Epithelial cell of esophagus (primary cell): ENCODE measurements at regions not wholly inside any gene's neighbourhood (a gene's known extent, or its start where the extent isn't known, plus 50 kb on each side); places are given as distances from the start of the nearest gene placed in this dataset.

ENCODE experiments used
- DNase-seq: peaks from one replicate; pipeline ENCODE4 v3.0.0; 2010; ENCODE audit warnings: low read depth
- H3K4me3 ChIP-seq: 2 replicates; pipeline ENCODE4 v1.5.1; 2011; ENCODE audit warnings: mild to moderate bottlenecking, low read length, control low read depth
- TF ChIP-seq, protein P1 (sequence below): IDR thresholded peaks from 2 replicates; pipeline ENCODE4 v1.5.1; 2011; ENCODE audit warnings: low read depth, mild to moderate bottlenecking, low read length, control low read depth, inconsistent platforms; ENCODE audit not compliant: insufficient read depth; ENCODE audit errors: missing control alignments

GRCh38 chr20:63145156-63145555, 70.8 kb downstream of the YTHDF1 start:
- TF ChIP-seq, protein P1, sequence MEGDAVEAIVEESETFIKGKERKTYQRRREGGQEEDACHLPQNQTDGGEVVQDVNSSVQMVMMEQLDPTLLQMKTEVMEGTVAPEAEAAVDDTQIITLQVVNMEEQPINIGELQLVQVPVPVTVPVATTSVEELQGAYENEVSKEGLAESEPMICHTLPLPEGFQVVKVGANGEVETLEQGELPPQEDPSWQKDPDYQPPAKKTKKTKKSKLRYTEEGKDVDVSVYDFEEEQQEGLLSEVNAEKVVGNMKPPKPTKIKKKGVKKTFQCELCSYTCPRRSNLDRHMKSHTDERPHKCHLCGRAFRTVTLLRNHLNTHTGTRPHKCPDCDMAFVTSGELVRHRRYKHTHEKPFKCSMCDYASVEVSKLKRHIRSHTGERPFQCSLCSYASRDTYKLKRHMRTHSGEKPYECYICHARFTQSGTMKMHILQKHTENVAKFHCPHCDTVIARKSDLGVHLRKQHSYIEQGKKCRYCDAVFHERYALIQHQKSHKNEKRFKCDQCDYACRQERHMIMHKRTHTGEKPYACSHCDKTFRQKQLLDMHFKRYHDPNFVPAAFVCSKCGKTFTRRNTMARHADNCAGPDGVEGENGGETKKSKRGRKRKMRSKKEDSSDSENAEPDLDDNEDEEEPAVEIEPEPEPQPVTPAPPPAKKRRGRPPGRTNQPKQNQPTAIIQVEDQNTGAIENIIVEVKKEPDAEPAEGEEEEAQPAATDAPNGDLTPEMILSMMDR: no peak
- no peak overlapping the region for H3K4me3 ChIP-seq
- DNase-seq: peak; percentile 17

- DNase-seq: no peak
Measured at GRCh38 chr20:63142933-63143332, 73.0 kb downstream of the YTHDF1 start.

DNA sequence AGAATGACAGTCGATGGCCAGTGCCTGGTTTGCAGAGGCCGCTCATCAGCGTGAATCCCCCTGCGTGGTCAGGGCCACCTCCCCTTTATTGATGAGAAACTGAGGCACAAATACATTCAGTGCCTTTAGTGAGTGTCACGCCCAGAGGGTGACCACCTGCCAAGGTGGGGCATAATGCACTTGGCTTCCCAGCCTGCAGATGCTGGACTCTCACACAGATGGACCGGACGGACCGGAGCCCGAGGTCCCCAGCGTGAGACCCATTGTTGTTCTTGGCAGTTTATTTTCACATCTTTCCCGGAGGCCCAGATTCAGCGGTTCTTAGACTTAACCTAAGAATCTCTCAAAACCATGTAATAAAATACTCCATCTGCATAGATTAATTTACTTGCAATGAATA, 74.4 kb downstream of the YTHDF1 start:
- no peak for DNase-seq
- no peak overlapping the region for H3K4me3 ChIP-seq
- TF ChIP-seq, protein P1: no peak

More at GRCh38 chr20:63142933-63143332, 73.0 kb downstream of the YTHDF1 start:
- TF ChIP-seq, protein P1: no peak
- H3K4me3 ChIP-seq: no peak overlapping the region

DNA sequence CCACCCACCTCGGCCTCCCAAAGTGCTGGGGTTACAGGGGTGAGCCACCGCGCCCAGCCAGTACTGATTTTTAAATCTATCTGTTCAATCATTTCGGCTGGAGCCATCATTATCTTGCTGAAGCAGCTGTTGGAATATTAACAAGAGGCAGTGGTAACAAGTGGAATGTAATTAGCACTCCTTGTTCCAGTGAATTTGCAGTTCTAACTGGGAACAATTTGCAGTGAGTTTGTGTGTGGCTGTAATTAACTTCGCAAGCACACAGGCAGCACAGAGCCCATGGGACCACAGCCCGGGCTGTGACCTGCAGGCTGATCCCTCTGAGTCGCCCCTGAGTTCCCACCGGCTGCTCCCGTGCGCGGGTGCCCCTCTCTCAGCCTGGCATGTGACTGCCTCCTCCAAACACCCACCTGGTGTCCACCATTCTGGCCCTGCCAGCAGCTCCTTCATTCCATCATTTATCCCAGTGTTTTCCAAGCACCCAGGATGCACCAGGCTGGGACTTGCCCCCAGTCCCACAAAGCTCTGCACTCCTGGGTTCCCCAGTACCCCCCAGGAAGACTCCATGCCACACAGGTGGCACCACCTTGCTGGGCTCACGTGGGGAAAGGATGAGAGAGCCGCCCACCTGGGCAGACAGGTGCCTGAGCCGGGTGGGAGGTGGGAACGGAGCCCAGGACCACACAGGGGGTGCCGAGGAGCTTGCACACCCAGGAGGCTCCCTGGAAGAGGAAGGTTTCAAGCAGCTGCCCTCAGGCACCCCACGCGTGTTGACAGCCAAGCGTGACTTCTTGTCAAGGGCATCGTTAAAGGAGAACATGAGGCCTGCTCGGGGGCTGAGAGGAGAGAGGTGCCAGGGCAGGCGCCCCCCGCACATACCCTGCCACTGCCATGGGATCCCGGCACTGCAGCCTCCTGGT, 75.2 kb downstream of the YTHDF1 start:
- no peak overlapping the region for H3K4me3 ChIP-seq
- TF ChIP-seq, protein P1: no peak
- no peak for DNase-seq

- TF ChIP-seq, protein P1: no peak
- DNase-seq: no peak
- H3K4me3 ChIP-seq: no peak overlapping the region
Measured at GRCh38 chr20:63139837-63140236, 76.1 kb downstream of the YTHDF1 start.

GRCh38 chr20:63139356-63139755, 76.6 kb downstream of the YTHDF1 start:
- no peak overlapping the region for H3K4me3 ChIP-seq
- no peak for DNase-seq
- TF ChIP-seq, protein P1: no peak

DNA sequence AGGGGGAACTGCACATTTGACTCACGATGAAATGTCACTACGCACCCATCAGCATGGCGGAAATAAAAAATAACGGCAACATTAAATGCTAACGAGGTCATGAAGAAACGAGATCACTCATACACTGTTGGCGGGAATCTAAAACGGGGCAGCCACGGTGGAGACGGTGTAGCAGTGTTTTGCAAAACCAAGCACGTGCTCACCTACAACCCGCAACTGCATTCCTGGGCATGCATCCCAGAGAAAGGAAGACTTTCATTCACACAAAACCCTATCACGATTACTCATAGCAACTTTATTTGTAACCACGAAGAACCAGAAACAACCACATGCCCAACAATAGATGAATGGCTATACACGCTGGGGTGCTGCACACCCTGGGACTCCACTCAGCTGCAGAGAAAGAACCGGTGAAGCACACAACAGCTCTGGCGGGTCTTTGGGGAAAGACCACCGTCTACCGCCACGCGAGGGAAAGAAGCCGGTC, 77.0 kb downstream of the YTHDF1 start:
- H3K4me3 ChIP-seq: no peak overlapping the region
- DNase-seq: no peak
- TF ChIP-seq, protein P1: no peak
